Erythroblast (primary cell): ENCODE measurements at regions not wholly inside any gene's neighbourhood (a gene's known extent, or its start where the extent isn't known, plus 50 kb on each side); places are given as distances from the start of the nearest gene placed in this dataset.

Experiments
- GATA1 ChIP-seq: IDR thresholded peaks from 2 replicates; pipeline ENCODE4 v1.6.1; 2011; ENCODE audit warnings: low read depth, mild to moderate bottlenecking, control low read depth, low read length, moderate library complexity
- POLR2A ChIP-seq: IDR thresholded peaks from 2 replicates; pipeline ENCODE4 v1.6.1; 2011; ENCODE audit warnings: mild to moderate bottlenecking, low read length

GRCh38 chr3:31132132-31132769, 237.8 kb upstream of the GADL1 start:
- TF ChIP-seq POLR2A (no peak), GATA1 (no peak)
